GM12878 (cell line): ENCODE measurements at regions not wholly inside any gene's neighbourhood (a gene's known extent, or its start where the extent isn't known, plus 50 kb on each side); places are given as distances from the start of the nearest gene placed in this dataset.

Source experiments
- IKZF1 ChIP-seq: fragments of 450-650 bp; conservative IDR thresholded peaks from 2 replicates; pipeline ENCODE4 v1.6.1; 2017; ENCODE audit warnings: antibody characterized with exemption, mild to moderate bottlenecking
- MEF2B ChIP-seq: fragments of 450-650 bp; IDR thresholded peaks from 2 replicates; pipeline ENCODE4 v1.6.1; 2018; ENCODE audit warnings: mild to moderate bottlenecking, moderate library complexity; ENCODE audit not compliant: partially characterized antibody, poor library complexity, severe bottlenecking
- MYC ChIP-seq: IDR thresholded peaks from 2 replicates; pipeline ENCODE4 v1.6.1; 2011; ENCODE audit warnings: mild to moderate bottlenecking, low read length, moderate library complexity, inconsistent platforms; ENCODE audit not compliant: insufficient read depth, insufficient replicate concordance, insufficient read length, severe bottlenecking
- SMC3 ChIP-seq: IDR thresholded peaks from 2 replicates; pipeline ENCODE4 v1.6.1; 2011; ENCODE audit warnings: low read length, improper control_type of control experiment, borderline replicate concordance

DNA sequence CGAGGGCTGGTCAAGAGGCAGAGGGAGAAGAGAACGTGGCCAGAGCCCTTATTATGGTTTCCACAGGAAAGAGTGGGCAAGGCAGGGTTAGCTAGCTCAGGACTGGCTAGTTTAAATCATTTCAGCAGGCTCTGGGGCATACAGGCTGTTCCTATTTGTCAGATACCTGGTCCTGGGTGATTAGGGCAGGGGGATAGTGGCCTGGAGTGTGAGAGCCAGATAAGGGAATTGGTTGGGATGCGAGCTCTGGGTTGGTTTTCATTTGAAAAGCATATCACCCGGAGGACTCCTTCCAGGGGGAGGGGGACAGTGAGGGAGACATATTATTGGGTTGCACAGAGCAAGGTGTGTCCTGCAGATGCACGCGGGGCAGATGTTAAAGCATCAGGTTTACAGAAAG, 75.3 kb upstream of the CLDN10 start:
- no peak for TF ChIP-seq MEF2B
- TF ChIP-seq MYC = no peak
- TF ChIP-seq IKZF1 = no peak
- TF ChIP-seq SMC3 = no peak
